ENCODE measurements at regions not wholly inside any gene's neighbourhood (a gene's known extent, or its start where the extent isn't known, plus 50 kb on each side); places are given as distances from the start of the nearest gene placed in this dataset.

DNA sequence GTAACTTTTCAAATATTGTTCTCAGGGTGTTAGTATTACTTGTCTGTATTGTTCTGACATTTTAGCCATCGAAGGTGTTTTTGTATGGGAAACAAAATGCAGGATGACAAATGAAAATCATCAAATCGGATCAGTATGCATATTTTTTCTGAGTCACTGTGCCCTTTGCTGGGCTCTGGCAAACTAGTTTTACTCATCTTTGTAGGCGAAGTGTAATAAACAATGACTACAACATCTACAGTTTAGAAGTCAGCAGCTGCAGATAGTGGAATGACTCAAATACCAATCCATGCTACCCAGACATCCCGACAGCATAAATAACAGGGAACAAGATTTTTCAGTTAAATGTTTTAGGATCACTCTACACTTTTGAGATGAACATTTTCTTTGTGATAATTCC is 557.3 kb upstream of the TENM3 start:
- TF ChIP-seq, protein P1, sequence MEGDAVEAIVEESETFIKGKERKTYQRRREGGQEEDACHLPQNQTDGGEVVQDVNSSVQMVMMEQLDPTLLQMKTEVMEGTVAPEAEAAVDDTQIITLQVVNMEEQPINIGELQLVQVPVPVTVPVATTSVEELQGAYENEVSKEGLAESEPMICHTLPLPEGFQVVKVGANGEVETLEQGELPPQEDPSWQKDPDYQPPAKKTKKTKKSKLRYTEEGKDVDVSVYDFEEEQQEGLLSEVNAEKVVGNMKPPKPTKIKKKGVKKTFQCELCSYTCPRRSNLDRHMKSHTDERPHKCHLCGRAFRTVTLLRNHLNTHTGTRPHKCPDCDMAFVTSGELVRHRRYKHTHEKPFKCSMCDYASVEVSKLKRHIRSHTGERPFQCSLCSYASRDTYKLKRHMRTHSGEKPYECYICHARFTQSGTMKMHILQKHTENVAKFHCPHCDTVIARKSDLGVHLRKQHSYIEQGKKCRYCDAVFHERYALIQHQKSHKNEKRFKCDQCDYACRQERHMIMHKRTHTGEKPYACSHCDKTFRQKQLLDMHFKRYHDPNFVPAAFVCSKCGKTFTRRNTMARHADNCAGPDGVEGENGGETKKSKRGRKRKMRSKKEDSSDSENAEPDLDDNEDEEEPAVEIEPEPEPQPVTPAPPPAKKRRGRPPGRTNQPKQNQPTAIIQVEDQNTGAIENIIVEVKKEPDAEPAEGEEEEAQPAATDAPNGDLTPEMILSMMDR (IDR thresholded peaks at IDR 0.05; ENCODE audit: insufficient read depth, low read depth, low read length) = no peak
- peak; percentile 50 for DNase-seq (ENCODE audit: low read depth)
- H3K4me3 ChIP-seq (ENCODE audit: low read depth, low read length) = no peak overlapping the region

DNA sequence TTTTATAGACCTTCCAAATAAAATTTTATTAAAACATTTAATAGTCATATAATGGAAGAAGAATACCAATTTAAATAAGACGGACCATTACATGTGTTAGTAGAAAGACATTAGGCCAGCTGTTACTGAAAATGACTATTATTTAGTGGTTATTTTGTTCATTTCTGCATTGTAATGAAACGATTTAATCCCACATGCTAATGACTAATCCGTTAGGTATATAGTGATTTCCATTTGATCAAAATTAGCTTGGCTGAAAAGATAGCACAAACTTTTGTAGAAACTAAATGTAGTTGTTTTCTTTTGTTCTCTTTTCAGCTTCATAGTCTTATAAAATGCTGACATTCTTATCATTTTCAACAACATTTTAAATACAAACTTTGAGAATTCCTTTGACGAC is 556.1 kb upstream of the TENM3 start:
- no peak for DNase-seq (ENCODE audit: low read depth)
- TF ChIP-seq, protein P1 (IDR thresholded peaks at IDR 0.05; ENCODE audit: insufficient read depth, low read depth, low read length) = no peak
- H3K4me3 ChIP-seq (ENCODE audit: low read depth, low read length) = no peak overlapping the region

DNA sequence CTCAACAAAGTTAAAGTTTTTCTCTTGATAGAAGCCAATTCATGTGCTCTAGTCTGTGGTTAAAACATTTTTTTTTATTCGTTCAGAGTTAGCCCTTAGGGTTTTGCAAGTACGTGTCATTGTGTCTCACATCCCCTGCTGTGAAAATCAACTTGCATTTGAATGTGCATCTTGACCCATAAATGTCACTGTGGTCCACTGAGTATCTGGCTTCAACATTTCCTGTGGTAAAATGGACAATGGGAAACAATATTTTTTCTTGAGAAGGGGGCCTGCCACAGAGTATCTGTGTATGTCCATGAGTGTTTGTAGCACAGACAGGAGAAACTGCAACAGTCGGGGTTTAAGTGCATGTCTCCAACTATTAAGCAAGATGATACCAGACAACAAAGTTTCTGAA is 554.8 kb upstream of the TENM3 start:
- no peak overlapping the region for H3K4me3 ChIP-seq (ENCODE audit: low read depth, low read length)
- TF ChIP-seq, protein P1 (IDR thresholded peaks at IDR 0.05; ENCODE audit: insufficient read depth, low read depth, low read length) = no peak
- DNase-seq (ENCODE audit: low read depth) = no peak

DNA sequence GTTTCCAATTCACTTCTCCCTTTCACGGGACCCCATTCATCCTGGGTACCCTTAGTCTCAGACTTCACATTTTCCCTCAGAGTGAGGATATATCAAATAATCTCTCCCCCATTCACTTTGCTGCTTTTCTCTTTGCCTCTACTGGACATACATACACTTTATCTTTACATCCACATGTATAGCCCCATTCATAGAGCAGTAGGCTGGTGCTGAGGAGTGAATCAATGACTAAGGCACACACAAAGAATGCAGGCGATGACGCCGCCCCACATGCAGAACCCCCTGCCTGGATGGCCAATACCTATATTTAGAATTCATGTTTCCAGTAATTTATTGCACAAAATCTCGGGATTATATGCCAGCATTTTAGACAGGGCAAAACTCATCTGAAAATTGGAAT is 554.3 kb upstream of the TENM3 start:
- TF ChIP-seq, protein P1 (IDR thresholded peaks at IDR 0.05; ENCODE audit: insufficient read depth, low read depth, low read length) = no peak

DNA sequence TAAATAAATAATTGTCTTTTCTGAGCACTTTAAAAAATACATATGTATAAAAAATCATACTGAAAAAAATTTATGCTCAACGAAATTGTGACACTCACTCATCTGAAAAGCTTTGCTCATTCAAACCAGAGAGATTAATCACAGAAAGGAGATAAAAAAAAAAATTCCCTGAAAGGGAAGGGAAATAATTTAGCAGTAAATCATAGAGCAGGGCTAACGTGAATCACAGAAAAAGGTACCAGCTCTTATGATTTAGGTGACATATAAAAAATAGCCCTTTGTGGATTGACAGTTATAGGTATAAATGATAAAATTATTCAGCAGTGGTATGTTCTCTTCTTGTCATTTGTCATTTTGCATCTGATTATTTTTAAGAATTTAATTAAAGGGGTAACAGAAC is 552.7 kb upstream of the TENM3 start:
- no peak overlapping the region for H3K4me3 ChIP-seq (ENCODE audit: low read depth, low read length)
- no peak for DNase-seq (ENCODE audit: low read depth)
- TF ChIP-seq, protein P1 (IDR thresholded peaks at IDR 0.05; ENCODE audit: insufficient read depth, low read depth, low read length) = no peak

More for the DNA sequence above, 554.3 kb upstream of the TENM3 start:
- DNase-seq (ENCODE audit: low read depth) = no peak
- H3K4me3 ChIP-seq (ENCODE audit: low read depth, low read length) = no peak overlapping the region

DNA sequence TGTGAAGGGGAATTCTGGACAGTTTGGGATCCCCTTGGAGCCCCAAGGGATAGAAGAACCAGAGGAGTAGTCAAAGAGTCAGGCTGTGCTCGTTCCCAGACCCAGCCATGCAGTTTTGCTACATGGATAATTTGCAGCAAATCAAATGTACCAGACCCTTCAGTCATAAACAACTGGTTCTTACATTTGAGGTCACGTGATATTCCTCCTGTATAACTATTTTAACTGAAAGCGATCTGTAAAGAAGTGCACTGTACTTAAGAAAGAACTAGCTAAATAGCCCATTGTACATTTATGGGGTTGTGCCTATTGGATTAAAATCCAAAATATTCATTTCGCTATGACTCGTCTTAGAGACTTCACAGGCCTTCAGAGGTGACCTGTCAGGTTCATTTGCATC is 550.2 kb upstream of the TENM3 start:
- no peak overlapping the region for H3K4me3 ChIP-seq (ENCODE audit: low read depth, low read length)
- no peak for DNase-seq (ENCODE audit: low read depth)
- TF ChIP-seq, protein P1 (IDR thresholded peaks at IDR 0.05; ENCODE audit: insufficient read depth, low read depth, low read length) = no peak

DNA sequence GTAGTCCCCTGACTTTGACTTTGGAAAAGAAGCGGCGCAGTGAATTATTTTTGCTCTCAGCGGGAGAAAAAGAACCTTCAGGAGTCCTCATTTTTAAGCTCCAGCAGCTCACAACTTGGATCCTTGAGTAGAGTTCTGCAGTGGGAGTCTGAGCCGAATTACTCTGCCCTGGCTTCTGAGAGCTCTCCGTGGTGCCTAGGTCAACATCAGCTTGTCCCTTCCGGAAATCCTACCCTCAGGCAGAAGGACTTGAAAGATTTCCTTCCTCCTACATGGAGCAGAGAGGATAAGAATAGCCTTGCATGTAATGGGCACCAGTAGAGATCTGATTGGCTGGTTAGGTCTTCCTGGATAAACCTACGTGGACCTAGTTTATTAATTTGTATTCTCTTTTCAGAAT is 549.7 kb upstream of the TENM3 start:
- H3K4me3 ChIP-seq (ENCODE audit: low read depth, low read length) = no peak overlapping the region
- no peak for DNase-seq (ENCODE audit: low read depth)
- TF ChIP-seq, protein P1 (IDR thresholded peaks at IDR 0.05; ENCODE audit: insufficient read depth, low read depth, low read length) = no peak
